ENCODE measurements at regions not wholly inside any gene's neighbourhood (a gene's known extent, or its start where the extent isn't known, plus 50 kb on each side); places are given as distances from the start of the nearest gene placed in this dataset.

- TF ChIP-seq GATA2 (IDR thresholded peaks at IDR 0.05; ENCODE audit: low read depth, low read length) (no peak), GATA3 (IDR thresholded peaks at IDR 0.05; ENCODE audit: low read depth, low read length) (no peak)
These were observed 81.7 kb upstream of the STK17B start for GRCh38 chr2:196253116-196253480.

Measured in SH-SY5Y (cell line).